Peyer's patch (tissue), 4 donors: ENCODE measurements at regions not wholly inside any gene's neighbourhood (a gene's known extent, or its start where the extent isn't known, plus 50 kb on each side); places are given as distances from the start of the nearest gene placed in this dataset.

Experiments used
- CTCF ChIP-seq, 6 experiments: fragments of 450-650 bp in 4 of 6; fragments of 200-600 bp in 2 of 6; sonication (generic) in 1 of 6; IDR thresholded peaks; one replicate each; pipeline ENCODE4 v1.5.1; 2017 to 2019; ENCODE audit warnings: antibody characterized with exemption in 6 of 6, mild to moderate bottlenecking in 3 of 6, moderate library complexity in 1 of 6
- POLR2A ChIP-seq, 2 donors: fragments of 450-650 bp; IDR thresholded peaks; one replicate each; pipeline ENCODE4 v1.5.1; 2017; ENCODE audit warnings: antibody characterized with exemption in 2 of 2, mild to moderate bottlenecking in 2 of 2, moderate library complexity in 2 of 2

- TF ChIP-seq POLR2A (IDR thresholded peaks at IDR 0.05) (no peak), CTCF (IDR thresholded peaks at IDR 0.05) (no peak)
Observed at GRCh38 chr15:92773340-92773739, 117.8 kb upstream of the FAM174B start.
